LNCaP clone FGC (cell line): ENCODE measurements at regions not wholly inside any gene's neighbourhood (a gene's known extent, or its start where the extent isn't known, plus 50 kb on each side); places are given as distances from the start of the nearest gene placed in this dataset.
A peak's percentile ranks its signal among the peaks of the same experiment; 100 is the strongest.

Experiments used
- DNase-seq: peaks from one replicate; pipeline ENCODE4 v3.0.0-alpha.2; 2011; ENCODE audit warnings: low read depth
- H3K4me3 ChIP-seq: 2 replicates; pipeline ENCODE4 v1.5.1; 2011; ENCODE audit warnings: mild to moderate bottlenecking, low read depth, low read length, control low read depth
- TF ChIP-seq, protein P1 (sequence below): IDR thresholded peaks from 2 replicates; pipeline ENCODE4 v1.5.1; 2012; ENCODE audit warnings: mild to moderate bottlenecking; ENCODE audit not compliant: control insufficient read depth, insufficient read depth; ENCODE audit errors: extremely low read depth

- H3K4me3 ChIP-seq, result no peak overlapping the region
- DNase-seq, result no peak
- TF ChIP-seq, protein P1, sequence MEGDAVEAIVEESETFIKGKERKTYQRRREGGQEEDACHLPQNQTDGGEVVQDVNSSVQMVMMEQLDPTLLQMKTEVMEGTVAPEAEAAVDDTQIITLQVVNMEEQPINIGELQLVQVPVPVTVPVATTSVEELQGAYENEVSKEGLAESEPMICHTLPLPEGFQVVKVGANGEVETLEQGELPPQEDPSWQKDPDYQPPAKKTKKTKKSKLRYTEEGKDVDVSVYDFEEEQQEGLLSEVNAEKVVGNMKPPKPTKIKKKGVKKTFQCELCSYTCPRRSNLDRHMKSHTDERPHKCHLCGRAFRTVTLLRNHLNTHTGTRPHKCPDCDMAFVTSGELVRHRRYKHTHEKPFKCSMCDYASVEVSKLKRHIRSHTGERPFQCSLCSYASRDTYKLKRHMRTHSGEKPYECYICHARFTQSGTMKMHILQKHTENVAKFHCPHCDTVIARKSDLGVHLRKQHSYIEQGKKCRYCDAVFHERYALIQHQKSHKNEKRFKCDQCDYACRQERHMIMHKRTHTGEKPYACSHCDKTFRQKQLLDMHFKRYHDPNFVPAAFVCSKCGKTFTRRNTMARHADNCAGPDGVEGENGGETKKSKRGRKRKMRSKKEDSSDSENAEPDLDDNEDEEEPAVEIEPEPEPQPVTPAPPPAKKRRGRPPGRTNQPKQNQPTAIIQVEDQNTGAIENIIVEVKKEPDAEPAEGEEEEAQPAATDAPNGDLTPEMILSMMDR, result no peak
These were observed 109.9 kb upstream of the BEND6 start for GRCh38 chr6:56845032-56845431.

- no peak for DNase-seq
- TF ChIP-seq, protein P1, result 0 out of 2 replicates have a peak, but pooled peaks have one; percentile 15
- H3K4me3 ChIP-seq, result peak overlapping the region; percentile 25; the same call in 1 of the 2 replicates
These were observed 111.2 kb upstream of the BEND6 start for GRCh38 chr6:56843476-56844349.

- TF ChIP-seq, protein P1, result no peak
- no peak for DNase-seq
- peak overlapping the region; percentile 34 for H3K4me3 ChIP-seq
These were observed 112.0 kb upstream of the BEND6 start for GRCh38 chr6:56842686-56843475.

GRCh38 chr6:56841751-56842150, 113.2 kb upstream of the BEND6 start:
- TF ChIP-seq, protein P1, result no peak
- no peak for DNase-seq
- H3K4me3 ChIP-seq, result no peak overlapping the region

GRCh38 chr6:56841381-56841749, 113.5 kb upstream of the BEND6 start:
- no peak for DNase-seq
- TF ChIP-seq, protein P1, result no peak
- no peak overlapping the region for H3K4me3 ChIP-seq

DNA sequence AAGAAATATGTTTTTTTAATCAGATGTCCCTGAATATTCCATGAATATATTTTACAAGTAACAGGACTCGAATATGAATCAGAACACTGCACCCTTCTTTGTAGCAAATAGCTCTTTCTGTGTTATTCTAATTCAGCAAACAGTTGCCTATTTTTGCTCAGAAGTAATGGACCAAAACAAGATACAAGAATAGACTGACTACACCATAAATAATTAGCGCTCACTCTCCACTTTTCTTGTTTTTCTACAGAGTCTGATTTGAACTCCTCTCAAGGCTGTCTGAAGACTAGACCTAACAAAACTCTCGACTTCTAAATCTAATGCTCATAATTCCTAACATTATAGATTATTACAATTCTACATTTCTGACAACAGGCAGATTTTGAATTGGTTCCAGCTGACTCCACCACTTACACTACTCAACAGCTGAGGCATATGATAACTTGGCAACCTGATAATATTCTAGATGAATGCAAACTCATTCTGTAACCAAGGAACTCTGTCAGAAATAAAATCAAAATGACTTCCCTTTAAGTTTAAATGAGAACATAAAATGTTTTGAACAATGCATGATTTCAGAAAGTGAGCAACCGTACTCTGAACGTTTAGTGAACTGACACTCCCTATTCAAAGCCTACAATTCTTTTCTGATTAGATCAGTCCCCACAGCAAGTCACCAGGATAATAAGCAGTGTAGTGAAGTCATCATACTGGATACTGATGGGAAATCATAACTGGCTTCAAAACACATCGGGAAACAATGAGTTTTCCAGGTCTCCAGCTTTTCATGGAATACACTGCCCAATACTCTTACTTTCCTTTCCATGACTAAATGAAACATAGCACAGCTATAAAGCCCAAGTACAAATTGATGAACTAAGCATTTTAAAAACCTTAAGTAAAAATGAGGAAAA, 114.2 kb upstream of the BEND6 start:
- DNase-seq, result no peak
- TF ChIP-seq, protein P1, result no peak
- no peak overlapping the region for H3K4me3 ChIP-seq
